Mesodermal cell (in vitro differentiated cells): ENCODE measurements at regions not wholly inside any gene's neighbourhood (a gene's known extent, or its start where the extent isn't known, plus 50 kb on each side); places are given as distances from the start of the nearest gene placed in this dataset.
"Not testable (repeated sequence)": the region's sequence is repeated elsewhere in the genome, so short reads cannot be mapped to it uniquely, and the experiment has no call there.

Source experiments
- H3K27ac ChIP-seq: 2 replicates; pipeline ENCODE4 v1.7.0; 2013; ENCODE audit warnings: mild to moderate bottlenecking, low read depth, low read length, moderate library complexity; ENCODE audit not compliant: severe bottlenecking
- H3K36me3 ChIP-seq: 2 replicates; pipeline ENCODE4 v1.7.1; 2013; ENCODE audit warnings: mild to moderate bottlenecking, low read length, moderate library complexity; ENCODE audit not compliant: control insufficient read depth, insufficient read depth
- H3K4me1 ChIP-seq: one replicate; pipeline ENCODE4 v1.7.1; 2013; ENCODE audit warnings: mild to moderate bottlenecking, low read length; ENCODE audit not compliant: insufficient read depth, control insufficient read depth, poor library complexity, severe bottlenecking
- H3K4me3 ChIP-seq: 2 replicates; pipeline ENCODE4 v1.7.0; 2013; ENCODE audit warnings: low read length, control low read depth, mild to moderate bottlenecking; ENCODE audit not compliant: insufficient read depth, poor library complexity, severe bottlenecking; ENCODE audit errors: extremely low read depth
- H3K9me3 ChIP-seq: 2 replicates; pipeline ENCODE4 v1.7.1; 2013; ENCODE audit warnings: mild to moderate bottlenecking, low read length, moderate library complexity; ENCODE audit not compliant: control insufficient read depth
- WGBS, 2 experiments: methylation state at CpG; one replicate each; pipeline ENCODE4 v1.1.5; 2013; ENCODE audit warnings: missing lambda C conversion rate in 2 of 2; ENCODE audit not compliant: insufficient coverage in 2 of 2; 5-methylcytosine and 5-hydroxymethylcytosine counted together

- WGBS, 2 experiments = 93 to 100% methylated on average over 1 to 3 of the region's 7 CpGs
- not testable (repeated sequence) for H3K9me3 ChIP-seq, H3K36me3 ChIP-seq, H3K4me3 ChIP-seq, H3K27ac ChIP-seq
- peaks cover 12% of the 10 kb centered on the region for H3K4me1 ChIP-seq
Observed at GRCh38 chr3:177709470-177709869, 512.2 kb upstream of the TBL1XR1 start.

- Histone ChIP-seq H3K36me3 (no peaks in the 10 kb centered on the region), H3K27ac (no peak overlapping the region), H3K9me3 (no peaks in the 10 kb centered on the region), H3K4me3 (no peak overlapping the region), H3K4me1 (peaks cover 12% of the 10 kb centered on the region)
Observed at GRCh38 chr3:177710506-177710905, 513.2 kb upstream of the TBL1XR1 start.

DNA sequence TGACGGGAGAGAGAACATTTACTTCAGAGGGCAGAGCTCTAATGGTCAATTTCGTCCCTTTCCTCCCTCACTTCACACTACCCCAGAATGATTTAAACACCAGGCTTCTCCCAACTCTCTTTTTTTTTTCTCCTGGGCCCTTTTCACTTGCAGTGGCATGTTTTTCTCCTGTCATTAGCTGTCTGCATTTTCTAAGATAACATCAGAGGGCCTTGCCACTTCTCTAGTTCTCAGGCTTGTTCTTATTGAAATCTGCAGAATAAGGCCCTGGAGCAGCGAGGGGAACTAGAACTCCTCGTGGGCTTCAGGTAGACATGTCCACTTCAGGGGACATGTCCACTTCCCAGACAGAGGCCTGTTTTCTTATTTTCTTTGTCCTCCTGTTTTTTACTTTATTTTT, 514.4 kb upstream of the TBL1XR1 start:
- Histone ChIP-seq H3K4me1 (peaks cover 11% of the 10 kb centered on the region), H3K4me3 (no peak overlapping the region), H3K9me3 (no peaks in the 10 kb centered on the region), H3K27ac (peak overlapping the region; percentile 69), H3K36me3 (no peaks in the 10 kb centered on the region)
- WGBS, 2 experiments = 58 to 74% methylated on average over 3 to 4 of the region's 4 CpGs

GRCh38 chr3:177713928-177714900, 516.9 kb upstream of the TBL1XR1 start:
- Histone ChIP-seq H3K9me3 (no peaks in the 10 kb centered on the region), H3K36me3 (no peaks in the 10 kb centered on the region), H3K27ac (peak overlapping the region; percentile 75), H3K4me1 (peaks cover 10% of the 10 kb centered on the region), H3K4me3 (no peak overlapping the region)
- 100% methylated on average over 1 to 2 of the region's 3 CpGs for WGBS, 2 experiments

GRCh38 chr3:177714945-177715344, 517.7 kb upstream of the TBL1XR1 start:
- H3K9me3 ChIP-seq = no peaks in the 10 kb centered on the region
- peak overlapping the region; percentile 75 for H3K27ac ChIP-seq
- no peak overlapping the region for H3K4me3 ChIP-seq
- no CpG with 5 or more reads among the region's 3 CpGs for WGBS, 2 experiments
- peaks cover 10% of the 10 kb centered on the region for H3K4me1 ChIP-seq
- no peaks in the 10 kb centered on the region for H3K36me3 ChIP-seq

DNA sequence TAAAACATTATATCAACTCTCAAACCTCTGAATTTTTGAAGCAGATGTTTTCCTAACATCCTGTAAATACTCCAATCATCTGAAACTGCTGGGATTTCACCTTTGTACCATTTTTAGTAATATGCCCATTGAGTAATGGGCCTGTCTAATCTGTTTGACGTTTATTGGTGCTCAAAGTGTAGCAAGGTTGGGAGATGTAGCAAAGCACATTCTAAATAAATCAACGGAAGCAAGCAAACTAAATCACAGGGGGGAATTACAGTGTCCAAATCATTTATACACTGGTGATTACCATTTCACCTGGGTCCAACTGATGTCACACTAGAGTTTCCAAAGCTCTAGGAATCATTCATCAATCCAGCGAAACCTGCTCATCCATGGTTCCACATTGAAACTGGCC, 518.7 kb upstream of the TBL1XR1 start:
- WGBS, 2 experiments = 100% methylated on average over 1 of the region's 3 CpGs
- Histone ChIP-seq H3K36me3 (no peaks in the 10 kb centered on the region), H3K27ac (no peak overlapping the region), H3K4me3 (no peak overlapping the region), H3K4me1 (peaks cover 10% of the 10 kb centered on the region), H3K9me3 (no peaks in the 10 kb centered on the region)

DNA sequence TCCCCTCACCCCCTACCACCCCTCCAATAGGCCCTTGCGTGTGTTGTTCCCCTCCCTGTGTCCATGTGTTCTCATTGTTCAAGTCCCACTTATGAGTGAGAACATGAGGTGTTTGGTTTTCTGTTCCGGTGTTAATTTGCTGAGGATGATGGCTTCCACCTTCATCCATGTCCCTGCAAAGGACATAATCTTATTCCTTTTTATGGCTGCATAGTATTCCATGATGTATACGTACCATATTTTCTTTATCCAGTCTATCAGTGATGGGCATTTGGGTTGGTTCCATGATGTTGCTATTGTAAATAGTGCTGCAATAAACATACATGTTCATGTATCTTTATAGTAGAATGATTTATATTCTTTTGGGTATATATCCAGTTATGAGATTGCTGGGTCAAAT, 523.6 kb upstream of the TBL1XR1 start:
- H3K36me3 ChIP-seq, H3K27ac ChIP-seq, H3K9me3 ChIP-seq, H3K4me1 ChIP-seq, H3K4me3 ChIP-seq: not testable (repeated sequence)
- no CpG with 5 or more reads among the region's 3 CpGs for WGBS, 2 experiments

DNA sequence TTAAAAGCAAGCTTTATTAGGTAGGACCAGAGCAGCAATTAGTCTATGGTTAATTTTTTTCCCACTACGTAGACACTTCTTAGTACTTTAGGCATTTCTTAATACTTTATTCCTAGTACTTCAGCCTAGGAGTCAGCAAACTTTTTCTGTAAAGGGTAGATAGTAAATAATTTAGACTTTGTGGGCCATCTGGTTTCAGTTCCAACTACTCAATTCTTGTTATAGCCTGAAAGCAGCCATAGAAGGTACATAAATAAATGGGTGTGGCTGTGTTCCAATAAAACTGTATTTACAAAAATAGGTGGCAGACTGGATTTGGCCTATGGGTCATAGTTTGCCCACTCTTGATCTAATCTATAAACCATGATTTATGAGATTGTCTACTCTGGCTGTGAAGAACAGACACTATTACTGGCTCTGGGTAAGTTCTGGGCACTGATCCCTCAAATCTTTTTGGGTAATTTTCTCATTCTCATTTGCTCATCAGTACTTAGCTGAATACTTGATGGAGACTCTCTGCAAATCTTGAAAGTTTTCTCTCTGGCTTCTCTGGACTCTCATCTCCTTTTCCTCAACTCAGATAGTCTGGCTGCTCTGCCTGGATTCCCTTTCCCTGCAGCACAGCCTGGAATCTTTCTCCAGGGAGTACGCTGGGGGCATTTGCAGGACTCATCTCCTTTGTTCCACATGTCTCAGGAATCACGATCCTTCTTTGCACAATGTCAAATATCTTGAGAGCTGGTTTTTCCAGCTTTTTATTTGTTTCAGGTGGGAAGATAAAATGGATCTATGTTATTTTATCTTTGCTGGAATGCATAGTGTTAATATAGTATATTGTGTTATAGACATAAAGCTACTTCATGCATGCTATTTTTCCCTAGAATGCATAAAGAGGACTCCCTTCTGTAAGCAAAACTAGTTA, 524.8 kb upstream of the TBL1XR1 start:
- Histone ChIP-seq H3K4me1 (no peaks in the 10 kb centered on the region), H3K4me3 (no peak overlapping the region), H3K27ac (no peak overlapping the region), H3K9me3 (no peaks in the 10 kb centered on the region), H3K36me3 (no peaks in the 10 kb centered on the region)
- WGBS, 2 experiments = 68% methylated on average over 2 of the region's 3 CpGs; no CpG with 5 or more reads in 1 of the 2 experiments

GRCh38 chr3:177724020-177724638, 526.8 kb upstream of the TBL1XR1 start:
- Histone ChIP-seq H3K27ac (no peak overlapping the region), H3K36me3 (no peaks in the 10 kb centered on the region), H3K4me1 (no peaks in the 10 kb centered on the region), H3K4me3 (no peak overlapping the region), H3K9me3 (no peaks in the 10 kb centered on the region)
- WGBS, 2 experiments = 90 to 95% methylated on average over 4 to 5 of the region's 6 CpGs

DNA sequence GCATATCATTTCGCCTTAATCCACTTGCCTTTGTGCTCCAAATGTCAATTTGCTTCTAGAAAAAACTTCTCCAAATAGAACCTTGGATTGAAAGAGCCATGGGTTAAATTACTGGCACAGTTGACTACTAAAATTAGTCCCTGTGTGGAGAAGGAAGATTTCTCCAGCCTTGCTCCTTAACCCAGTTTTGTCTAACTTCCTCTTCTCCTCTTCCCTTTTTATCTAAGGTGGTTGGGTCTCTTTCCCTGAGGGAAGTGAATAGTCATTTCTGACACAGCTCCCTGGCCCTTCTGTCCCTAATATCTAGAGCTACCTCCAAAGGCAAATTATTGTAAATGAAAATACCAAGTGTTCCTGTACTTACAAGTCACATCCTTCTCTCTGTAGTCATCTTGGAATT, 527.9 kb upstream of the TBL1XR1 start:
- Histone ChIP-seq H3K36me3 (no peaks in the 10 kb centered on the region), H3K4me3 (no peak overlapping the region), H3K4me1 (no peaks in the 10 kb centered on the region), H3K9me3 (no peaks in the 10 kb centered on the region), H3K27ac (no peak overlapping the region)
- WGBS, 2 experiments = no CpG with 5 or more reads among the region's 1 CpG
